ENCODE measurements at regions not wholly inside any gene's neighbourhood (a gene's known extent, or its start where the extent isn't known, plus 50 kb on each side); places are given as distances from the start of the nearest gene placed in this dataset.

- no peak for DNase-seq (ENCODE audit: low read depth in 2 of 2, low spot score in 1 of 2)
These were observed 212.3 kb downstream of the ENC1 start for GRCh38 chr5:74428275-74428674.

- no peak for DNase-seq (ENCODE audit: low read depth in 2 of 2, low spot score in 1 of 2)
These were observed 214.0 kb downstream of the ENC1 start for GRCh38 chr5:74426506-74426905.

- DNase-seq (ENCODE audit: low read depth in 2 of 2, low spot score in 1 of 2), result no peak
These were observed 216.2 kb downstream of the ENC1 start for GRCh38 chr5:74424162-74424868.

- no peak for DNase-seq (ENCODE audit: low read depth in 2 of 2, low spot score in 1 of 2)
These were observed 217.1 kb downstream of the ENC1 start for GRCh38 chr5:74423383-74423782.

GRCh38 chr5:74422671-74423070 lies 217.9 kb downstream of the ENC1 start:
- DNase-seq (ENCODE audit: low read depth in 2 of 2, low spot score in 1 of 2), result no peak

- no peak for DNase-seq (ENCODE audit: low read depth in 2 of 2, low spot score in 1 of 2)
These were observed 218.5 kb downstream of the ENC1 start for GRCh38 chr5:74422030-74422429.

GRCh38 chr5:74421377-74421776 lies 219.2 kb downstream of the ENC1 start:
- no peak for DNase-seq (ENCODE audit: low read depth in 2 of 2, low spot score in 1 of 2)

- DNase-seq (ENCODE audit: low read depth in 2 of 2, low spot score in 1 of 2), result no peak
These were observed 219.6 kb downstream of the ENC1 start for GRCh38 chr5:74420947-74421346.

- no peak for DNase-seq (ENCODE audit: low read depth in 2 of 2, low spot score in 1 of 2)
These were observed 220.3 kb downstream of the ENC1 start for GRCh38 chr5:74420220-74420619.

- DNase-seq (ENCODE audit: low read depth in 2 of 2, low spot score in 1 of 2), result no peak
These were observed 221.1 kb downstream of the ENC1 start for GRCh38 chr5:74419468-74419867.

- no peak for DNase-seq (ENCODE audit: low read depth in 2 of 2, low spot score in 1 of 2)
These were observed 221.8 kb downstream of the ENC1 start for GRCh38 chr5:74418709-74419108.

GRCh38 chr5:74418261-74418660 lies 222.3 kb downstream of the ENC1 start:
- DNase-seq (ENCODE audit: low read depth in 2 of 2, low spot score in 1 of 2), result no peak

- no peak for DNase-seq (ENCODE audit: low read depth in 2 of 2, low spot score in 1 of 2)
These were observed 224.8 kb downstream of the ENC1 start for GRCh38 chr5:74415695-74416102.

GRCh38 chr5:74414228-74414627 lies 226.3 kb downstream of the ENC1 start:
- DNase-seq (ENCODE audit: low read depth in 2 of 2, low spot score in 1 of 2), result no peak

- DNase-seq (ENCODE audit: low read depth in 2 of 2, low spot score in 1 of 2), result no peak
These were observed 227.0 kb downstream of the ENC1 start for GRCh38 chr5:74413403-74414048.

- no peak for DNase-seq (ENCODE audit: low read depth in 2 of 2, low spot score in 1 of 2)
These were observed 228.5 kb downstream of the ENC1 start for GRCh38 chr5:74412066-74412465.

GRCh38 chr5:74409712-74410111 lies 230.8 kb downstream of the ENC1 start:
- DNase-seq (ENCODE audit: low read depth in 2 of 2, low spot score in 1 of 2), result no peak

- no peak for DNase-seq (ENCODE audit: low read depth in 2 of 2, low spot score in 1 of 2)
These were observed 231.3 kb downstream of the ENC1 start for GRCh38 chr5:74409166-74409706.

- no peak for DNase-seq (ENCODE audit: low read depth in 2 of 2, low spot score in 1 of 2)
These were observed 232.1 kb downstream of the ENC1 start for GRCh38 chr5:74408150-74409043.

GRCh38 chr5:74407701-74408100 lies 232.8 kb downstream of the ENC1 start:
- DNase-seq (ENCODE audit: low read depth in 2 of 2, low spot score in 1 of 2), result no peak

GRCh38 chr5:74406844-74407243 lies 233.7 kb downstream of the ENC1 start:
- DNase-seq (ENCODE audit: low read depth in 2 of 2, low spot score in 1 of 2), result no peak

GRCh38 chr5:74405593-74405992 lies 234.9 kb downstream of the ENC1 start:
- DNase-seq (ENCODE audit: low read depth in 2 of 2, low spot score in 1 of 2), result no peak

All from stimulated activated CD8-positive, alpha-beta memory T cell treated with anti-CD3 and anti-CD28 coated beads, Interleukin-4, amount 100 ng/mL, for 4 hours (primary cell).